ENCODE measurements at regions not wholly inside any gene's neighbourhood (a gene's known extent, or its start where the extent isn't known, plus 50 kb on each side); places are given as distances from the start of the nearest gene placed in this dataset.

DNA sequence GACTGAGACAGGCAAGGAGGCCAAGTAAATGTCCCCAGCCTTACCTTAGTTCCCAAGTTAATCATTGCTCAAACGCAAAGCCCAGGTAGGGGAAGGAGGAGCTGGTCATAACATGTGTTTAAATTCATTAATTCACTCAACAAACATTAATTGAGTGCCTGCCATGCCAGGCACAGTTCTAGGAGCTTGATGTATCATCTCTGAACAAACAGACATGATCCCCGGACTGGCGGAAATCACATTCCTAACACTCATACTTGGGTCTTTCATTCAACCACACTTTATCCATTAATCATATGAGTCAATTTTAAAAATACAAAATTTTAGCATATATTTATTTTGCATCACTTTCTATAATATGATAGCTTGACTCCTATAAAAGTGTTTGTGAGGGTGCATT is 335.3 kb upstream of the NOCT start:
- no peak for TF ChIP-seq YY1 (IDR thresholded peaks at IDR 0.05; ENCODE audit: insufficient read depth, insufficient read length)
- no peak for TF ChIP-seq SUZ12 (IDR thresholded peaks at IDR 0.05; ENCODE audit: extremely low read depth, insufficient read depth, insufficient read length)
- TF ChIP-seq ZNF274 (IDR thresholded peaks at IDR 0.05; ENCODE audit: low read depth, low read length), result no peak
